ENCODE measurements at regions not wholly inside any gene's neighbourhood (a gene's known extent, or its start where the extent isn't known, plus 50 kb on each side); places are given as distances from the start of the nearest gene placed in this dataset.

GRCh38 chr13:71251292-71251951, 615.6 kb downstream of the DACH1 start:
- Histone ChIP-seq H2AFZ (ENCODE audit: low read depth) (no peak overlapping the region), H3K9ac (no peak overlapping the region), H3K27me3 (ENCODE audit: insufficient read depth) (no peaks in the 10 kb centered on the region), H3K27ac (ENCODE audit: low read depth in 2 of 2, low read length in 1 of 2) (no peak overlapping the region), H3K79me2 (ENCODE audit: insufficient read depth) (no peaks in the 10 kb centered on the region; the same call in 1 of the 2 replicates), H3K4me1 (ENCODE audit: control insufficient read depth in 1 of 2, insufficient read depth in 2 of 2, low read depth in 1 of 2, low read length in 1 of 2) (no peaks in the 10 kb centered on the region), H3K4me3 (ENCODE audit: low read depth in 2 of 2, low read length in 1 of 2) (no peak overlapping the region), H4K20me1 (ENCODE audit: insufficient read depth) (no peaks in the 10 kb centered on the region), H3K4me2 (no peak overlapping the region), H3K9me2 (no peaks in the 10 kb centered on the region), H3K9me3 (no peaks in the 10 kb centered on the region), H3F3A (replicated peaks; ENCODE audit: insufficient read depth) (no peaks in the 10 kb centered on the region), H3K36me3 (replicated peaks in 1 of 2; ENCODE audit: control insufficient read depth in 1 of 2, insufficient read depth in 2 of 2, low read length in 1 of 2) (no peaks in the 10 kb centered on the region)
- no peak for TF ChIP-seq RCOR1 (IDR thresholded peaks at IDR 0.05; ENCODE audit: low read length)
- TF ChIP-seq JUND (IDR thresholded peaks at IDR 0.05), result no peak
- no peak for TF ChIP-seq NRF1 (IDR thresholded peaks at IDR 0.05; ENCODE audit: low read depth, low read length)
- TF ChIP-seq USF2 (IDR thresholded peaks at IDR 0.05; ENCODE audit: borderline replicate concordance, low read depth, low read length), result no peak
- POLR2A ChIA-PET, result no interaction called here
- DNase-seq, result no peak
- WGBS (ENCODE audit: low lambda C conversion rate), result 60% methylated on average over 4 of the region's 4 CpGs
- CTCF ChIA-PET, result interaction anchor here (0.7 to 1.7 kb wide), 2 partner anchors 10 to 59 kb away, joined by 3 to 10 read pairs; no protein-coding TSS in a partner anchor

GRCh38 chr13:71249011-71249410, 618.0 kb downstream of the DACH1 start:
- H4K20me1 ChIP-seq (ENCODE audit: insufficient read depth), result no peaks in the 10 kb centered on the region
- no peaks in the 10 kb centered on the region for H3K9me3 ChIP-seq

More at GRCh38 chr13:71249011-71249410, 618.0 kb downstream of the DACH1 start:
- ChIA-PET CTCF (no interaction called here), POLR2A (no interaction called here)
- 9% methylated on average over 1 of the region's 1 CpG for WGBS (ENCODE audit: low lambda C conversion rate)
- no peak for TF ChIP-seq CTCF (IDR thresholded peaks at IDR 0.05)
- TF ChIP-seq TEAD4 (IDR thresholded peaks at IDR 0.05; ENCODE audit: borderline replicate concordance, insufficient read depth), result no peak
- no peak for TF ChIP-seq NRF1 (IDR thresholded peaks at IDR 0.05; ENCODE audit: low read depth, low read length)
- TF ChIP-seq RFX5 (IDR thresholded peaks at IDR 0.05; ENCODE audit: low read length), result no peak
- no peak for TF ChIP-seq RXRA (IDR thresholded peaks at IDR 0.05; ENCODE audit: borderline replicate concordance, low read depth)
- TF ChIP-seq ZBTB33 (IDR thresholded peaks at IDR 0.05; ENCODE audit: borderline replicate concordance, low read depth), result no peak
- Histone ChIP-seq H3K4me2 (no peak overlapping the region), H3K27me3 (ENCODE audit: insufficient read depth) (no peaks in the 10 kb centered on the region), H3K79me2 (ENCODE audit: insufficient read depth) (no peaks in the 10 kb centered on the region; the same call in 1 of the 2 replicates), H2AFZ (ENCODE audit: low read depth) (no peak overlapping the region), H3F3A (replicated peaks; ENCODE audit: insufficient read depth) (no peaks in the 10 kb centered on the region), H3K4me3 (ENCODE audit: low read depth in 2 of 2, low read length in 1 of 2) (no peak overlapping the region), H3K9ac (no peak overlapping the region), H3K27ac (ENCODE audit: low read depth in 2 of 2, low read length in 1 of 2) (no peak overlapping the region), H3K36me3 (replicated peaks in 1 of 2; ENCODE audit: control insufficient read depth in 1 of 2, insufficient read depth in 2 of 2, low read length in 1 of 2) (no peaks in the 10 kb centered on the region), H3K9me2 (no peaks in the 10 kb centered on the region), H3K4me1 (ENCODE audit: control insufficient read depth in 1 of 2, insufficient read depth in 2 of 2, low read depth in 1 of 2, low read length in 1 of 2) (no peaks in the 10 kb centered on the region)
- no peak for DNase-seq
